Femur (tissue), 1 donor: ENCODE measurements at regions not wholly inside any gene's neighbourhood (a gene's known extent, or its start where the extent isn't known, plus 50 kb on each side); places are given as distances from the start of the nearest gene placed in this dataset.

Source experiments
- DNase-seq: peaks from one replicate; pipeline ENCODE4 v3.0.0-alpha.2; 2017

DNA sequence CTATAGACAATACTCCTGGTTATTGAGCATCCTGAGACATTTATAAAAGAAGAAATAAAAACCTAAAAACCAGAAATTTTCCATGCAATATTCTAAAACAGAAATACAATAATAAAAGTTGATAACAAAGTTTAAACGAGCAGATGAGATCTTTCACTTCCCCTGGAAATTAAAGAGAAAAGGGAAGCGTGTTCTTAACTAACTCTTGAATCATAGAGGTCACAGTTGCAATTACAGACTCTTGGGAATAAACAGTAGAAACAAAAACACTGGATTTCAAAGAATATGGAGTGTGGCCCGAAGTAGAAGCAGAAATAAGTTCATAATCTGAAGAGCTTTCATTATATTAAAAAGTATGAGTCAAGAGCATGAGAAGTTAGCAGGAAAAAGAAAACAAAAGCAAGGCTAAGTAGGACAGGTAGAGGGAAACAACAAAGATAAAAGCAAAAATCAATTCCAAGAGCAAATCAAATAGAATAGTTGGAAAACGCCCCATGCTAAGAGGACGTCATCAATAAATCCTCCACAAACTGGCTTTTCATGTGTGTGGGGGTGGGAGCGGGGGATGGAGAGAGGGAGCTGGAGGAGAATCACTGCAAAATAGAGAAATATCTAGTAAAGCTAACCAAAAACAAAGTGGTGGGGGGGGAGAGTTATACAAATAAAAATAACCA is 55.2 kb upstream of the C10orf71 start:
- DNase-seq: no peak

DNA sequence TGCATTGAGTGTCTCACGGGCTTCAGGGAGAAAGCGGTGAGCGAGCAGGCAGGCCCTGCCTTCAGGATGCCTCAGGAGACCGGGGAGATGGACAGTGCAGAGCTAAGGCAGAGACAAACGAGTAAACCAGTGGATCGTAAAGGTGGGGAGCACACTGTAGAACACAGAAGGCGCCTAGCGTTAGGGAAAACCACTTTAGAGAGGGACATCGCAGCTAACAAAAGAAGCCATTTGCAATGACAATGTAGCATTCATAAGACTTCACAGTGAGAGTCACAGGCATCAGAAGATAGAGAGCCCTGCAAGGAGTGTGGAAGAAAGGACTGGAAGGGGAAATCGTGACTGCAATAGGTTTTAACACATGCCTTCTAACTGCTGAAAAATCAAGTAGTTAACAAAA is 54.9 kb upstream of the TMEM273 start:
- no peak for DNase-seq

DNA sequence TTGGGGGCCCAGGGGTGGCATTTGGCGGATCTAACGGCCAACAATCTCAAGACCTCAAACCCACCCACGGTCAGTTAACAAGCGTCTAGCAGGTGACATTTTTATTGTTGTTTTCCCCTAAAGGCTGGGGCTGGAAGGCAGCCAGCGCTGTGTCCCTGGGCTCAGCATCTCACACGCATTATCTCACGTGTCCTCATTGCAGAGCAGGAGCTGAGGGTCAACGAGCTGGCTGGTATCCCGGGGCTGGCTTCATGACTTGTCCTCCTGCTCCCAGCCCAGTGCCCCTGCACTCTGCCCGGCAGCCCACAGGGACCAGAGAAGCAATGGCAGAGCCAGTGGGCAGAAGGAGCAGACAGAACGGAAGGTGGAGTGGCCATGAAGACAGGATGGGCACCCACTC is 54.4 kb upstream of the TMEM273 start:
- no peak for DNase-seq

DNA sequence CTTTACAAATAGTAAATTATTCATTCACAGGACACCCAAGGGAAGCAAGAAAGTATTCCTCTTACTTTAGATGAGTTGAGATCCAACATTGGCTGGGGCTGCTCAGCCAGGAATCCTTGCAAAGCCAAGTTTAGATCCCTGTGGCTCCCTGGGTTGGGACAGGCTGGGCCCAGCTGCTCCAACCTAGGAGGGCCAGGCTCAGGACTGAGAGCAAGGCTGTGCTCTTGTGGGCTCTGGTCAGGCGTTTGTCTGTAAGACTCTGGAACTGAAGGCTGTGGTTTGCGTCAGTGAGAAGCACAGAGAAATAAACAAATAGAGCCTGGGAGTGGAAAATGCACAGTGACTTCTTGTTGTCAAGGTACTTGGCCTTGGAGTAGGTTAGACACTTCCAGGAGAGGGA is 53.2 kb upstream of the TMEM273 start:
- peak; percentile 32 for DNase-seq

DNA sequence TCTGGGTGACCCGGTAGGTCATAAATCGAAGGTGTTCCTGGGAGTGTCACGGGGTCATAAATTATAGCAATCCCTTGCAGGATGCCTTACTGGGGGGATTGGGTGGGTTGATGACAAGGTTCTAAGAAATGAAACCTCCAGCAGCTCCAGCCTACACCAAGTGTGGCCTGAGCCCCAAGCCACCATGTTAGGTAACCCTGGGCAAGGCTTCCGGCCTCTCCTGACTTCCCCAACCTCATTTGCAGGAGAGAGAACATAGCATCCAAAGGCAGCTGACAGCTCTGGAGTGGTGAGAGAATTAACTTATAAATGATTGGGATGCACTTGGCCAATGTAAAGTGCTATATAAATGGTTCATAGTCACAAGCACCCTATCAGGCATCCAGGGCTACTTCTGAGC is 52.8 kb upstream of the TMEM273 start:
- DNase-seq: no peak
